Prostate gland (tissue), 2 donors: ENCODE measurements at regions not wholly inside any gene's neighbourhood (a gene's known extent, or its start where the extent isn't known, plus 50 kb on each side); places are given as distances from the start of the nearest gene placed in this dataset.

Experiments used
- CTCF ChIP-seq, 4 experiments: fragments of 200-600 bp in 2 of 4; fragments of 450-650 bp in 2 of 4; sonication (generic) in 2 of 4; IDR thresholded peaks; 1 replicate in 3 of 4; 2 replicates in 1 of 4; pipeline ENCODE4 v1.5.1; 2016 to 2019; ENCODE audit warnings: antibody characterized with exemption in 4 of 4, mild to moderate bottlenecking in 2 of 4, moderate library complexity in 2 of 4
- POLR2AphosphoS5 ChIP-seq: sonication (generic); formaldehyde crosslinking; IDR thresholded peaks from one replicate; pipeline ENCODE4 v1.6.1; 2017; ENCODE audit warnings: antibody characterized with exemption

GRCh38 chr7:145265180-145265579 lies 429.3 kb upstream of the TPK1 start:
- TF ChIP-seq POLR2AphosphoS5 (no peak), CTCF (IDR thresholded peaks at IDR 0.05) (no peak)
